HG03469 (cell line): ENCODE measurements at regions not wholly inside any gene's neighbourhood (a gene's known extent, or its start where the extent isn't known, plus 50 kb on each side); places are given as distances from the start of the nearest gene placed in this dataset.
"Not testable (repeated sequence)": the region's sequence is repeated elsewhere in the genome, so short reads cannot be mapped to it uniquely, and the experiment has no call there.

Experiments used
- ATAC-seq: cut with Tn5 transposase; IDR thresholded peaks from one replicate; pipeline ENCODE4 v1.9.1; 2021; ENCODE audit warnings: mild to moderate bottlenecking, moderate library complexity, moderate number of reproducible peaks; ENCODE audit not compliant: unreplicated experiment

GRCh38 chr1:99062192-99062591 lies 57.5 kb upstream of the PLPPR5 start:
- peak; percentile 71 for ATAC-seq

- ATAC-seq = no peak
These were observed 64.5 kb upstream of the PLPPR5 start for GRCh38 chr1:99069146-99069545.

GRCh38 chr1:99078529-99078928 lies 73.9 kb upstream of the PLPPR5 start:
- ATAC-seq = not testable (repeated sequence)

GRCh38 chr1:99082366-99082765 lies 77.7 kb upstream of the PLPPR5 start:
- no peak for ATAC-seq

GRCh38 chr1:99083338-99083737 lies 78.7 kb upstream of the PLPPR5 start:
- ATAC-seq = no peak

- ATAC-seq = peak; percentile 81
These were observed 79.9 kb upstream of the PLPPR5 start for GRCh38 chr1:99084562-99084961.

- ATAC-seq = no peak
These were observed 81.4 kb upstream of the PLPPR5 start for GRCh38 chr1:99086057-99086456.

GRCh38 chr1:99098589-99098988 lies 93.9 kb upstream of the PLPPR5 start:
- ATAC-seq = no peak

GRCh38 chr1:99106274-99106673 lies 101.6 kb upstream of the PLPPR5 start:
- no peak for ATAC-seq

GRCh38 chr1:99107680-99108079 lies 103.0 kb upstream of the PLPPR5 start:
- ATAC-seq = no peak

- no peak for ATAC-seq
These were observed 105.7 kb upstream of the PLPPR5 start for GRCh38 chr1:99110140-99111041.

GRCh38 chr1:99115231-99115630 lies 110.6 kb upstream of the PLPPR5 start:
- no peak for ATAC-seq

GRCh38 chr1:99119188-99119587 lies 114.5 kb upstream of the PLPPR5 start:
- ATAC-seq = no peak

- no peak for ATAC-seq
These were observed 117.4 kb upstream of the PLPPR5 start for GRCh38 chr1:99122039-99122438.

GRCh38 chr1:99123936-99124335 lies 119.3 kb upstream of the PLPPR5 start:
- no peak for ATAC-seq

- ATAC-seq = no peak
These were observed 126.9 kb upstream of the PLPPR5 start for GRCh38 chr1:99131546-99131945.

- ATAC-seq = no peak
These were observed 129.3 kb upstream of the PLPPR5 start for GRCh38 chr1:99133756-99134500.

GRCh38 chr1:99137554-99138206 lies 126.6 kb upstream of the PLPPR4 start:
- ATAC-seq = no peak

GRCh38 chr1:99139876-99140275 lies 124.4 kb upstream of the PLPPR4 start:
- no peak for ATAC-seq

- no peak for ATAC-seq
These were observed 118.0 kb upstream of the PLPPR4 start for GRCh38 chr1:99146129-99146848.

- no peak for ATAC-seq
These were observed 114.3 kb upstream of the PLPPR4 start for GRCh38 chr1:99149952-99150351.
